PC-9 (cell line): ENCODE measurements at regions not wholly inside any gene's neighbourhood (a gene's known extent, or its start where the extent isn't known, plus 50 kb on each side); places are given as distances from the start of the nearest gene placed in this dataset.

ENCODE experiments used
- BruUV-seq: library from RNA; stranded (reverse); fragments of 400-500 nt; replicated peaks from 2 replicates; lab custom pipeline; 2021; lab: Mats Ljungman, UMichigan
- CTCF ChIA-PET: fragments of 300-600 bp; sonication (Branson Sonifier 250); formaldehyde crosslinking; loops from one replicate; lab custom pipeline; 2022; ENCODE audit warnings: antibody characterized with exemption; lab: Charles Lee
- POLR2A ChIA-PET: fragments of 300-600 bp; sonication (Branson Sonifier 250); formaldehyde crosslinking; loops from one replicate; lab custom pipeline; 2022; ENCODE audit warnings: antibody characterized with exemption; ENCODE audit not compliant: unreplicated experiment; lab: Charles Lee
- DNase-seq, 2 experiments: peaks; one replicate each; pipeline versions ENCODE4 v3.0.0 to v3.0.0-alpha.2; 2015 to 2022; ENCODE audit warnings: mixed read lengths in 1 of 2
- H2AFZ ChIP-seq: fragments of 200-600 bp; sonication (generic); 2 replicates; pipeline ENCODE4 v1.8.1; 2017; ENCODE audit warnings: antibody characterized with exemption
- H3F3A ChIP-seq: fragments of 200-600 bp; sonication (generic); 2 replicates; pipeline ENCODE4 v1.8.1; 2017; ENCODE audit warnings: antibody characterized with exemption, mild to moderate bottlenecking, low read depth; ENCODE audit not compliant: insufficient read depth
- H3K27ac ChIP-seq: fragments of 200-600 bp; sonication (generic); 2 replicates; pipeline ENCODE4 v1.6.1; 2016; ENCODE audit warnings: mixed run types
- H3K27me3 ChIP-seq: fragments of 200-600 bp; sonication (generic); 2 replicates; pipeline ENCODE4 v1.6.1; 2016; ENCODE audit warnings: low read depth, mixed run types; ENCODE audit not compliant: insufficient read depth
- H3K36me3 ChIP-seq: fragments of 200-600 bp; sonication (generic); 2 replicates; pipeline ENCODE4 v1.6.1; 2016; ENCODE audit warnings: low read depth, mixed run types
- H3K4me1 ChIP-seq: fragments of 200-600 bp; sonication (generic); replicated peaks from 2 replicates; pipeline ENCODE4 v1.6.1; 2016; ENCODE audit warnings: mixed run types; ENCODE audit not compliant: insufficient read depth
- H3K4me2 ChIP-seq: fragments of 200-600 bp; sonication (generic); 2 replicates; pipeline ENCODE4 v1.6.1; 2017; ENCODE audit warnings: mixed run types
- H3K4me3 ChIP-seq: fragments of 200-600 bp; sonication (generic); 2 replicates; pipeline ENCODE4 v1.6.1; 2016; ENCODE audit warnings: mixed run types
- H3K79me2 ChIP-seq: fragments of 200-600 bp; sonication (generic); 2 replicates; pipeline ENCODE4 v1.6.1; 2017; ENCODE audit warnings: low read depth, mixed run types
- H3K9me2 ChIP-seq: fragments of 200-600 bp; sonication (generic); 2 replicates; pipeline ENCODE4 v1.8.1; 2017; ENCODE audit warnings: mild to moderate bottlenecking; ENCODE audit not compliant: insufficient read depth
- H3K9me3 ChIP-seq: fragments of 200-600 bp; sonication (generic); 2 replicates; pipeline ENCODE4 v1.8.1; 2016; ENCODE audit warnings: low read depth; ENCODE audit not compliant: insufficient read depth
- H4K20me1 ChIP-seq: fragments of 200-600 bp; sonication (generic); 2 replicates; pipeline ENCODE4 v1.8.1; 2017; ENCODE audit not compliant: insufficient read depth
- EZH2 ChIP-seq: fragments of 200-600 bp; sonication (generic); IDR thresholded peaks from 2 replicates; pipeline ENCODE4 v1.8.0; 2017; ENCODE audit warnings: antibody characterized with exemption, low read depth
- intact Hi-C: fragments of 100-400 bp; cut with micrococcal nuclease; formaldehyde crosslinking; loops from one replicate; pipeline ENCODE4 v1.10.0; 2022; ENCODE audit not compliant: unreplicated experiment
- TF ChIP-seq, protein P1 (sequence below): fragments of 200-600 bp; sonication (generic); conservative IDR thresholded peaks from 2 replicates; pipeline ENCODE4 v1.6.1; 2017; ENCODE audit warnings: mixed run types, antibody characterized with exemption, mild to moderate bottlenecking, moderate library complexity

DNA sequence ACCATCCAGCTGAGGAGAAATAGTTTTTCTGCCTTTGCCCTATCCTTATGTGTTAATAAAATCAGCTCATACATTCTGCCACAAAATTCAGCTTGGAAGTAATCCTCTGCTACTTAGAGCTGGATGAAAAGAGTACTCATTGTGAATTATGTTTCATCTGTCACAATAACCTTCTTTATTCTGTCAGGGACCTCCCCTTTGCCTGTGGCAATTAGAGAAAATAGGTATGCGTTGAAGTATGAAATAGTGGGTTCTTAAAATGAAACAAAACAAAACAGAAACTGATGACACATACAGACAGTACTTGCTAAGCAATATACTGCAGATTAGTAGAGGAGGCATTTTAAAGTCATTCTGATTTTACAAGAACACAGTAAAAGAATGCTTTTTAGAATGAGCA is 578.5 kb downstream of the USP25 start:
- BruUV-seq = no TSS peak
- H3K9me2 ChIP-seq = no peaks in the 10 kb centered on the region
- DNase-seq = no peak
- H2AFZ ChIP-seq = no peak overlapping the region
- H3F3A ChIP-seq = no peaks in the 10 kb centered on the region
- intact Hi-C loops = no loop called here
- no peaks in the 10 kb centered on the region for H3K27me3 ChIP-seq
- H4K20me1 ChIP-seq = no peaks in the 10 kb centered on the region
- H3K9me3 ChIP-seq = no peaks in the 10 kb centered on the region; the same call in 1 of the 2 replicates
- H3K36me3 ChIP-seq = no peaks in the 10 kb centered on the region
- TF ChIP-seq EZH2 = no peak
- TF ChIP-seq, protein P1, sequence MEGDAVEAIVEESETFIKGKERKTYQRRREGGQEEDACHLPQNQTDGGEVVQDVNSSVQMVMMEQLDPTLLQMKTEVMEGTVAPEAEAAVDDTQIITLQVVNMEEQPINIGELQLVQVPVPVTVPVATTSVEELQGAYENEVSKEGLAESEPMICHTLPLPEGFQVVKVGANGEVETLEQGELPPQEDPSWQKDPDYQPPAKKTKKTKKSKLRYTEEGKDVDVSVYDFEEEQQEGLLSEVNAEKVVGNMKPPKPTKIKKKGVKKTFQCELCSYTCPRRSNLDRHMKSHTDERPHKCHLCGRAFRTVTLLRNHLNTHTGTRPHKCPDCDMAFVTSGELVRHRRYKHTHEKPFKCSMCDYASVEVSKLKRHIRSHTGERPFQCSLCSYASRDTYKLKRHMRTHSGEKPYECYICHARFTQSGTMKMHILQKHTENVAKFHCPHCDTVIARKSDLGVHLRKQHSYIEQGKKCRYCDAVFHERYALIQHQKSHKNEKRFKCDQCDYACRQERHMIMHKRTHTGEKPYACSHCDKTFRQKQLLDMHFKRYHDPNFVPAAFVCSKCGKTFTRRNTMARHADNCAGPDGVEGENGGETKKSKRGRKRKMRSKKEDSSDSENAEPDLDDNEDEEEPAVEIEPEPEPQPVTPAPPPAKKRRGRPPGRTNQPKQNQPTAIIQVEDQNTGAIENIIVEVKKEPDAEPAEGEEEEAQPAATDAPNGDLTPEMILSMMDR = no peak
- H3K4me3 ChIP-seq = no peak overlapping the region
- no peaks in the 10 kb centered on the region for H3K4me1 ChIP-seq
- POLR2A ChIA-PET = no interaction called here
- peak overlapping the region; percentile 18; the same call in 1 of the 2 replicates for H3K4me2 ChIP-seq
- no peak overlapping the region for H3K27ac ChIP-seq
- H3K79me2 ChIP-seq = no peaks in the 10 kb centered on the region
- CTCF ChIA-PET = no interaction called here

DNA sequence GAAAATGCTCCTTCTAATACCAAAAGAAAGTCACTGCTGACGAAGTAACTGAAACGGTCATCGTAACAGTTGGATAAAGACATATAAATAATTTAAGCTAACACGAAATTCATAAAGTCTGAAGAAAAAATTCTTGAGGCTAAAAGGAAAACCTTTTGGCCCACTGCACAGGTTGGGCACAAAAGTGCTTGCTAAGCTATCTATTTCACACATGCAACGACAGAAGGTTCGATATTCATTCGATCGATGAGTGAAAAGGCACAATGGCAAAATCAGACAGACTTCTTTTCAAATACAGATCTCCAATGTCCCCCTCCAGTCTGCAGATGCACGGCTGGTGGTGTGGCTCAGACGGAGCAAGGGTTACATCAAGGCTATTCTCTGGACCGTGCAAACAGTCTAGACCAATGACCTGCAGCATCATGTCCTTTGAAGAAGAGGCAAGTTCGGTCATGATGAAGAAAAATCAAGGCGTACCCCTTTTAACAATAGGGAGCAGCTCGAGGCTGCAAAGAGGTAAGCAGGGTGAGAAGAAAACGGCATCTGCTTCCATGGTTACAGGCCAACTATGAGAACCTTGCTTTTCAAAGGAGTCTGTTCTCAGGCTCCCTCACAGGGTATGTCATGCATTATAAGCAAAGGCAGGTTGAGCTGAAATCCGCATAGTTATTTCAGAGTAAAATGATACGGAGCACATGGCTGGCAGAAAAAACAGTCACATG is 579.6 kb downstream of the USP25 start:
- no peak overlapping the region for H3K4me2 ChIP-seq
- no peaks in the 10 kb centered on the region for H3K27me3 ChIP-seq
- no peak for DNase-seq
- intact Hi-C loops = no loop called here
- H3K4me1 ChIP-seq = no peaks in the 10 kb centered on the region
- H3K9me2 ChIP-seq = no peaks in the 10 kb centered on the region
- TF ChIP-seq EZH2 = no peak
- TF ChIP-seq, protein P1 = no peak
- no peaks in the 10 kb centered on the region for H3F3A ChIP-seq
- ChIA-PET CTCF (no interaction called here), POLR2A (no interaction called here)
- no peaks in the 10 kb centered on the region; the same call in 1 of the 2 replicates for H3K9me3 ChIP-seq
- no TSS peak for BruUV-seq
- H4K20me1 ChIP-seq = no peaks in the 10 kb centered on the region
- no peak overlapping the region for H3K4me3 ChIP-seq
- H2AFZ ChIP-seq = no peak overlapping the region
- no peak overlapping the region for H3K27ac ChIP-seq
- H3K36me3 ChIP-seq = no peaks in the 10 kb centered on the region
- H3K79me2 ChIP-seq = no peaks in the 10 kb centered on the region

DNA sequence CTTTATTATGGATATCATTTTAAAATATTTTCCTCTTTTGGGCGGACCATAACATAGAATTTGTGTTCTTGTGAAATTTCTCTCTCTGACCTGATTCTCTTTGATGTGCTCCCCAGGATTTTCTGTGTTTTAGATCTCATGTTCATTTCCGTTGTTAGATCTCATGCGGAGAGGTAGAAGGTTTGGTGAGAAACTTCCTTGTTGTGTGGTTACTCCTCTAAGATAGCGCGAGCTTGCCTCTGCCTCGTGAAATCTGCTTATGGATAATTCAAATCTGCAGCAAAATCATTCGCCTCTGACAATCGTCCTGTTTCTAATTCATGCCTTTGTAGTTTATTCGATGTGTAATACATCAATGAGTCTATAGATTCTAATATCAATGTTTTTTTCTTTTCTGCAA is 580.4 kb downstream of the USP25 start:
- Histone ChIP-seq H3K36me3 (no peaks in the 10 kb centered on the region), H3K9me3 (no peaks in the 10 kb centered on the region; the same call in 1 of the 2 replicates), H3F3A (no peaks in the 10 kb centered on the region), H3K79me2 (no peaks in the 10 kb centered on the region), H3K9me2 (no peaks in the 10 kb centered on the region), H4K20me1 (no peaks in the 10 kb centered on the region), H3K4me1 (no peaks in the 10 kb centered on the region), H2AFZ (no peak overlapping the region), H3K4me3 (no peak overlapping the region), H3K4me2 (no peak overlapping the region), H3K27me3 (no peaks in the 10 kb centered on the region), H3K27ac (no peak overlapping the region)
- TF ChIP-seq, protein P1 = no peak
- TF ChIP-seq EZH2 = no peak
- no TSS peak for BruUV-seq
- ChIA-PET CTCF (no interaction called here), POLR2A (no interaction called here)
- DNase-seq = no peak
- intact Hi-C loops = no loop called here
